Stimulated activated naive B cell treated with anti-CD40 and anti-IgM and Interleukin-4, amounts not matched to agents 10 μg/mL and 1 μg/mL and 100 μg/mL, for 72 hours (primary cell): ENCODE measurements at regions not wholly inside any gene's neighbourhood (a gene's known extent, or its start where the extent isn't known, plus 50 kb on each side); places are given as distances from the start of the nearest gene placed in this dataset.

Experiments used
- ATAC-seq, 2 donors: fragments of 150-1000 bp; cut with Tn5 transposase; replicated peaks; 2 replicates each; pipeline ENCODE4 v1.10.0; 2021; ENCODE audit warnings: moderate library complexity in 1 of 2
- DNase-seq: peaks from one replicate; pipeline ENCODE4 v3.0.0; 2021
- H3K27ac Mint-ChIP-seq: one replicate; pipeline ENCODE4 v1.8.0; 2022; ENCODE audit warnings: mild to moderate bottlenecking, mixed read lengths
- H3K27me3 Mint-ChIP-seq, 2 donors: one replicate each; pipeline ENCODE4 v1.8.0; 2022; ENCODE audit warnings: mixed read lengths in 2 of 2
- H3K36me3 Mint-ChIP-seq, 2 donors: one replicate each; pipeline ENCODE4 v1.8.0; 2022; ENCODE audit warnings: mixed read lengths in 2 of 2, mild to moderate bottlenecking in 1 of 2
- H3K4me1 Mint-ChIP-seq, 2 donors: one replicate each; pipeline ENCODE4 v1.8.0; 2022; ENCODE audit warnings: mixed read lengths in 2 of 2, mild to moderate bottlenecking in 1 of 2
- H3K4me3 Mint-ChIP-seq, 2 donors: one replicate each; pipeline ENCODE4 v1.8.0; 2022; ENCODE audit warnings: mild to moderate bottlenecking in 2 of 2, mixed read lengths in 2 of 2, moderate library complexity in 1 of 2
- H3K9me3 Mint-ChIP-seq, 2 donors: one replicate each; pipeline ENCODE4 v1.8.0; 2022; ENCODE audit warnings: mixed read lengths in 2 of 2, mild to moderate bottlenecking in 1 of 2

GRCh38 chr13:47521890-47522487 is 479.1 kb downstream of the SUCLA2 start:
- Mint-ChIP-seq H3K9me3 (peaks cover 5 to 6% of the 10 kb centered on the region in 2 donors), H3K27me3 (peaks cover 5 to 8% of the 10 kb centered on the region in 2 donors), H3K27ac (no peak overlapping the region), H3K36me3 (no peaks in the 10 kb centered on the region), H3K4me3 (no peak overlapping the region), H3K4me1 (no peaks in the 10 kb centered on the region)
- ATAC-seq (no peak), DNase-seq (no peak)

- H3K4me1 Mint-ChIP-seq, result no peaks in the 10 kb centered on the region
- no peak overlapping the region for H3K4me3 Mint-ChIP-seq
- no peak for DNase-seq
- peaks cover 8 to 11% of the 10 kb centered on the region in 2 donors for H3K9me3 Mint-ChIP-seq
- H3K27ac Mint-ChIP-seq, result no peak overlapping the region
- ATAC-seq, result no peak
- H3K27me3 Mint-ChIP-seq, result peaks cover 0 to 1% of the 10 kb centered on the region in 2 donors
- H3K36me3 Mint-ChIP-seq, result no peaks in the 10 kb centered on the region
Measured at GRCh38 chr13:47519626-47520025, 481.4 kb downstream of the SUCLA2 start.

- no peaks in the 10 kb centered on the region for H3K27me3 Mint-ChIP-seq
- no peak for ATAC-seq
- no peak overlapping the region for H3K4me3 Mint-ChIP-seq
- H3K9me3 Mint-ChIP-seq, result peaks cover 12 to 14% of the 10 kb centered on the region in 2 donors
- no peak overlapping the region for H3K27ac Mint-ChIP-seq
- no peaks in the 10 kb centered on the region for H3K4me1 Mint-ChIP-seq
- DNase-seq, result no peak
- H3K36me3 Mint-ChIP-seq, result peaks cover 0 to 2% of the 10 kb centered on the region in 2 donors
Measured at GRCh38 chr13:47518530-47518929, 482.5 kb downstream of the SUCLA2 start.

- no peak for DNase-seq
- Mint-ChIP-seq H3K27me3 (no peaks in the 10 kb centered on the region), H3K4me3 (no peak overlapping the region), H3K36me3 (peaks cover 0 to 2% of the 10 kb centered on the region in 2 donors), H3K4me1 (no peaks in the 10 kb centered on the region), H3K9me3 (peaks cover 8% of the 10 kb centered on the region in 2 donors), H3K27ac (no peak overlapping the region)
- ATAC-seq, result no peak
Measured at GRCh38 chr13:47511647-47512046, 489.4 kb downstream of the SUCLA2 start.

- Mint-ChIP-seq H3K36me3 (no peaks in the 10 kb centered on the region), H3K4me1 (no peaks in the 10 kb centered on the region), H3K27me3 (no peaks in the 10 kb centered on the region), H3K9me3 (no peaks in the 10 kb centered on the region), H3K27ac (no peak overlapping the region), H3K4me3 (no peak overlapping the region)
- DNase-seq (no peak), ATAC-seq (no peak)
Measured at GRCh38 chr13:47508527-47509228, 492.4 kb downstream of the SUCLA2 start.

- peaks cover 0 to 1% of the 10 kb centered on the region in 2 donors for H3K36me3 Mint-ChIP-seq
- no peak for ATAC-seq
- H3K4me1 Mint-ChIP-seq, result peaks cover under 1 to 2% of the 10 kb centered on the region in 2 donors
- H3K27me3 Mint-ChIP-seq, result peaks cover 0 to 5% of the 10 kb centered on the region in 2 donors
- DNase-seq, result no peak
- peaks cover 0 to under 1% of the 10 kb centered on the region in 2 donors for H3K9me3 Mint-ChIP-seq
- no peak overlapping the region for H3K27ac Mint-ChIP-seq
- H3K4me3 Mint-ChIP-seq, result no peak overlapping the region
Measured at GRCh38 chr13:47503475-47503874, 497.6 kb downstream of the SUCLA2 start.

- peaks cover 10 to 12% of the 10 kb centered on the region in 2 donors for H3K4me1 Mint-ChIP-seq
- H3K9me3 Mint-ChIP-seq, result peaks cover 0 to 4% of the 10 kb centered on the region in 2 donors
- peaks cover 0 to 5% of the 10 kb centered on the region in 2 donors for H3K27me3 Mint-ChIP-seq
- peaks cover 0 to 4% of the 10 kb centered on the region in 2 donors for H3K36me3 Mint-ChIP-seq
- no peak overlapping the region for H3K27ac Mint-ChIP-seq
- ATAC-seq, result no peak
- H3K4me3 Mint-ChIP-seq, result no peak overlapping the region
- DNase-seq, result no peak
Measured at GRCh38 chr13:47502166-47502565, 498.9 kb downstream of the SUCLA2 start.

GRCh38 chr13:47499358-47500150 is 501.5 kb downstream of the SUCLA2 start:
- H3K4me3 Mint-ChIP-seq, result no peak overlapping the region
- peaks cover 10 to 12% of the 10 kb centered on the region in 2 donors for H3K4me1 Mint-ChIP-seq
- no peak overlapping the region for H3K27ac Mint-ChIP-seq
- no peak for DNase-seq
- peaks cover 0 to 4% of the 10 kb centered on the region in 2 donors for H3K9me3 Mint-ChIP-seq
- peaks cover 0 to 5% of the 10 kb centered on the region in 2 donors for H3K27me3 Mint-ChIP-seq
- peak; percentile 81 to 82 for ATAC-seq
- peaks cover 0 to 4% of the 10 kb centered on the region in 2 donors for H3K36me3 Mint-ChIP-seq

GRCh38 chr13:47484548-47484947 is 516.5 kb downstream of the SUCLA2 start:
- peaks cover 0 to 1% of the 10 kb centered on the region in 2 donors for H3K4me1 Mint-ChIP-seq
- no peaks in the 10 kb centered on the region for H3K36me3 Mint-ChIP-seq
- no peaks in the 10 kb centered on the region for H3K9me3 Mint-ChIP-seq
- DNase-seq, result no peak
- H3K27ac Mint-ChIP-seq, result no peak overlapping the region
- no peaks in the 10 kb centered on the region for H3K27me3 Mint-ChIP-seq
- no peak for ATAC-seq
- H3K4me3 Mint-ChIP-seq, result no peak overlapping the region

- no peaks in the 10 kb centered on the region for H3K27me3 Mint-ChIP-seq
- no peak for ATAC-seq
- peaks cover 0 to 7% of the 10 kb centered on the region in 2 donors for H3K9me3 Mint-ChIP-seq
- no peak overlapping the region for H3K4me3 Mint-ChIP-seq
- H3K4me1 Mint-ChIP-seq, result peaks cover 0 to 1% of the 10 kb centered on the region in 2 donors
- no peaks in the 10 kb centered on the region for H3K36me3 Mint-ChIP-seq
- H3K27ac Mint-ChIP-seq, result no peak overlapping the region
- DNase-seq, result no peak
Measured at GRCh38 chr13:47481536-47481935, 519.5 kb downstream of the SUCLA2 start.

GRCh38 chr13:47480951-47481350 is 520.1 kb downstream of the SUCLA2 start:
- ATAC-seq, result no peak
- Mint-ChIP-seq H3K27ac (no peak overlapping the region), H3K4me3 (no peak overlapping the region), H3K27me3 (no peaks in the 10 kb centered on the region), H3K9me3 (peaks cover 0 to 7% of the 10 kb centered on the region in 2 donors), H3K36me3 (no peaks in the 10 kb centered on the region), H3K4me1 (peaks cover 0 to 1% of the 10 kb centered on the region in 2 donors)
- no peak for DNase-seq

- peaks cover 0 to 7% of the 10 kb centered on the region in 2 donors for H3K9me3 Mint-ChIP-seq
- ATAC-seq (no peak), DNase-seq (no peak)
- no peaks in the 10 kb centered on the region for H3K36me3 Mint-ChIP-seq
- no peak overlapping the region for H3K27ac Mint-ChIP-seq
- H3K4me1 Mint-ChIP-seq, result peaks cover 0 to 1% of the 10 kb centered on the region in 2 donors
- no peak overlapping the region for H3K4me3 Mint-ChIP-seq
- no peaks in the 10 kb centered on the region for H3K27me3 Mint-ChIP-seq
Measured at GRCh38 chr13:47480121-47480520, 521.0 kb downstream of the SUCLA2 start.

GRCh38 chr13:47478985-47479384 is 522.1 kb downstream of the SUCLA2 start:
- H3K4me1 Mint-ChIP-seq, result peaks cover 0 to 1% of the 10 kb centered on the region in 2 donors
- peaks cover 0 to 3% of the 10 kb centered on the region in 2 donors for H3K27me3 Mint-ChIP-seq
- ATAC-seq (no peak), DNase-seq (no peak)
- no peaks in the 10 kb centered on the region for H3K36me3 Mint-ChIP-seq
- no peak overlapping the region for H3K4me3 Mint-ChIP-seq
- H3K9me3 Mint-ChIP-seq, result peaks cover 0 to 7% of the 10 kb centered on the region in 2 donors
- H3K27ac Mint-ChIP-seq, result no peak overlapping the region

GRCh38 chr13:47475441-47475948 is 525.6 kb downstream of the SUCLA2 start:
- Mint-ChIP-seq H3K27ac (no peak overlapping the region), H3K4me1 (no peaks in the 10 kb centered on the region), H3K36me3 (no peaks in the 10 kb centered on the region), H3K27me3 (peaks cover 3 to 4% of the 10 kb centered on the region in 2 donors), H3K4me3 (no peak overlapping the region), H3K9me3 (peaks cover 0 to 7% of the 10 kb centered on the region in 2 donors)
- ATAC-seq (no peak), DNase-seq (no peak)
